Fibroblast of the aortic adventitia (primary cell): ENCODE measurements at regions not wholly inside any gene's neighbourhood (a gene's known extent, or its start where the extent isn't known, plus 50 kb on each side); places are given as distances from the start of the nearest gene placed in this dataset.

Source experiments
- DNase-seq: peaks from one replicate; pipeline ENCODE4 v3.0.0-alpha.2; 2010; ENCODE audit warnings: low read depth
- H3K4me3 ChIP-seq: 2 replicates; pipeline ENCODE4 v1.5.1; 2011; ENCODE audit warnings: low read depth, mild to moderate bottlenecking, control low read depth, low read length, moderate library complexity
- TF ChIP-seq, protein P1 (sequence below): IDR thresholded peaks from 2 replicates; pipeline ENCODE4 v1.5.1; 2011; ENCODE audit warnings: mild to moderate bottlenecking, low read length, control low read depth, inconsistent platforms; ENCODE audit not compliant: insufficient read depth

- DNase-seq: no peak
- no peak overlapping the region for H3K4me3 ChIP-seq
- TF ChIP-seq, protein P1, sequence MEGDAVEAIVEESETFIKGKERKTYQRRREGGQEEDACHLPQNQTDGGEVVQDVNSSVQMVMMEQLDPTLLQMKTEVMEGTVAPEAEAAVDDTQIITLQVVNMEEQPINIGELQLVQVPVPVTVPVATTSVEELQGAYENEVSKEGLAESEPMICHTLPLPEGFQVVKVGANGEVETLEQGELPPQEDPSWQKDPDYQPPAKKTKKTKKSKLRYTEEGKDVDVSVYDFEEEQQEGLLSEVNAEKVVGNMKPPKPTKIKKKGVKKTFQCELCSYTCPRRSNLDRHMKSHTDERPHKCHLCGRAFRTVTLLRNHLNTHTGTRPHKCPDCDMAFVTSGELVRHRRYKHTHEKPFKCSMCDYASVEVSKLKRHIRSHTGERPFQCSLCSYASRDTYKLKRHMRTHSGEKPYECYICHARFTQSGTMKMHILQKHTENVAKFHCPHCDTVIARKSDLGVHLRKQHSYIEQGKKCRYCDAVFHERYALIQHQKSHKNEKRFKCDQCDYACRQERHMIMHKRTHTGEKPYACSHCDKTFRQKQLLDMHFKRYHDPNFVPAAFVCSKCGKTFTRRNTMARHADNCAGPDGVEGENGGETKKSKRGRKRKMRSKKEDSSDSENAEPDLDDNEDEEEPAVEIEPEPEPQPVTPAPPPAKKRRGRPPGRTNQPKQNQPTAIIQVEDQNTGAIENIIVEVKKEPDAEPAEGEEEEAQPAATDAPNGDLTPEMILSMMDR: no peak
Measured at GRCh38 chr7:153370092-153370491, 610.5 kb downstream of the ACTR3B start.

DNA sequence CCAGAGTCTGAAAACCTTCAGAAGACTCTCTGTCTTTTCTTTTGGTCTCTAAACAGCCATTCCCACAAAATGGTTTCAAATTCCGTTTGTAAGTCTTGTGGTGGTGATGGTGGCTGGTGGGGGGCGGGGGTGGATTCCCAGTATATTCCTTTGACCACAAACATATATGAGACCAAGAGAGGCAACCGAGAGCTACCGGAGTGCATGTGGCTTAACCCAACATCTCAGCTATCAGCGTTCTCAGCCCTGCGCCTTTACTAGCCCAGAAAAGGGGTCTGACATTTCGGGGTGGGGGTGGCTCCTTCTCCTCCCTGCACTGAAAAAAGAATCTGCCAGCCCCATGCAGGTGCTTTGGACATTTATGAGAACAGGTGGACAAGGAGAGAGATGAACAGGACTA, 621.1 kb downstream of the ACTR3B start:
- H3K4me3 ChIP-seq: no peak overlapping the region
- TF ChIP-seq, protein P1: no peak
- no peak for DNase-seq

- no peak overlapping the region for H3K4me3 ChIP-seq
- TF ChIP-seq, protein P1: no peak
- DNase-seq: no peak
Measured at GRCh38 chr7:153381275-153382040, 621.9 kb downstream of the ACTR3B start.

- no peak overlapping the region for H3K4me3 ChIP-seq
- TF ChIP-seq, protein P1: no peak
- DNase-seq: no peak
Measured at GRCh38 chr7:153382641-153383101, 623.1 kb downstream of the ACTR3B start.

GRCh38 chr7:153383781-153384180, 624.2 kb downstream of the ACTR3B start:
- DNase-seq: no peak
- TF ChIP-seq, protein P1: no peak
- no peak overlapping the region for H3K4me3 ChIP-seq

DNA sequence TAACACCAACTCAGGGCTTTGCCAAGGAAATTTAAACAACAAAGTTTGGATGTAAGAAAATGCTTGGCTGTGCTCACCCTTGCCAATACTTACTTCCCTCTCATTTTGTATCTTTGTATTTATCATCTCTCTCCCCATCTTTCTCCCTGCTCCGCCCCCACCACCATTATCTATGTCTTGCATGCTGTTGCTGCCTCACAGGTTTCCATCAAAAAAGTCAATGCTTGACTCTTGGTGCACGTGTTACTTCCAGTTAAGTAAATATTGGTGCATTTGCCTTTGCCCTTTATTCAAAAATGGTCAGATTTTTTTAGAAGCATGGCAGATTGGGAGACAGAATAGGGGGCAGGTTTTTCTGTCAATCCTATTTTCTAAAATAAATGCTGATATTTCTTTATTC, 626.0 kb downstream of the ACTR3B start:
- no peak for DNase-seq
- no peak overlapping the region for H3K4me3 ChIP-seq
- TF ChIP-seq, protein P1: no peak

DNA sequence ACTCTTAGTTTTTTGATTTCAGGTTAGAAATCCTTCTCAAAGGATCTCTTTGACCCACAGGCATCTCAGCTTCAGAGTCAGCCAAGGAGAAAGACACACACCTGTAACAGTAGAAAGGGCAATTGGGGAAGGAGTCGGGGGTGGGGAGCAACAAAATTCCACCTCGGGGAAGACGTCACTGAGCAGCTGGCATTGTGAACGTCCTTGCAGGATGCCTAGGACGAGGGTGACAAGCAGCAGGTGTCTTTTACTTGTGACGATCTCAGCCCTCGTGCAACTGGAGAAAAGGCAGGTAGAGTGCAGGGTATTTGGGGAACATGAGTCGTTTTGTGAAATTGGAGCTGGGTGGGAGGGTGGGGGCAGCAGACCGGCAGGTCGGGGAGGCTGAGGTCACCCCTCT, 627.0 kb downstream of the ACTR3B start:
- DNase-seq: no peak
- TF ChIP-seq, protein P1: no peak
- no peak overlapping the region for H3K4me3 ChIP-seq
